Hindlimb muscle (tissue), 1 donor: ENCODE measurements at regions not wholly inside any gene's neighbourhood (a gene's known extent, or its start where the extent isn't known, plus 50 kb on each side); places are given as distances from the start of the nearest gene placed in this dataset.

Experiments
- DNase-seq: peaks from one replicate; pipeline ENCODE4 v3.0.0-alpha.2; 2013

DNA sequence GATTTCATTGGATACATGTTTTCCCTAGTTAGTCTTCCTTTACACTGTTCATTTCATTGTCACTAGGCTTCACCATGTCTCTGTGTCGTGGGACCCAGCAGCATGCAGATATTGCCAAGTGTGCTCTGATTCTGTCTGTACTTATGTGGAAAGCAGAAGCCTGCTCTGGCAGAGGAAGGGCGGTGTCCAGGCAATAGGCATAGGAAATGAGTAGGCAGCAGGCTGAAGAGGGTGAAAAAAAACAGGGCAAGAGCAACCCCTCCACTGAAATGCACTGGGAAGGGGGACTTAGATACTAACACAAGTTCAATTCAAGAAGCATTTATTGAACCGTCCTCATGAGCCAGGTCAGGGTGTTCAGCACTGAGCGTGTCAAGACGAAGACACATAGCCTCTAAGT lies 85.2 kb upstream of the VAV3 start:
- DNase-seq = no peak

DNA sequence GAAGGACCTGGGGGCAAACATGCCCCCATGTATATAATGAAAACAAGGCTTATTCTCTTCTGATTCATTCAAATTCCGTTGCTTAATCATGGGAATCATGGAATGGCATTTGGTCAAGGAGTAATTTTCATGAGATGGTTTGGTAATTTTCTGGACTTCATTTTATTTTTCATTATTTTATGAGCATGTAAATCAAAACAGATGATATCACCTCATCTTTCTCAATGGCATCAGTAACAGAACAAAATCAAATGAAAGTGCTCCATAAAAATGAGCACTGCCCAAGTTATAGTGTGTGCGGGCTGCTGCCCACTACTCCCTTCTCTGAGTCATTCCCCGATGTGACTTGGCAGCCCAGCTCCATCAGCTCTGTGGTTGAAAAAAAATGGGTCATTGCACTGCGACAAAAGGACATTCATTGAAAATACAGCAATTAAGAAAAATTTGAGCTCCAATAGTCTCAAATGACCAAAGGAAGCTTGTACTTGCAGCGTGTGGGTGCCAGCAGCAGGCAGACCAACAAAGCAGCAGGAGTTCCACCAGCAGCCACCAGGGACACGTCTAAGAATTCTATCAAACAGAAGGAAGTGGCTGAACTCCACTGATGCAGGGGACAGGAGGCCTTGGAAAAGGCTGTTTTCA lies 84.3 kb upstream of the VAV3 start:
- DNase-seq = no peak

DNA sequence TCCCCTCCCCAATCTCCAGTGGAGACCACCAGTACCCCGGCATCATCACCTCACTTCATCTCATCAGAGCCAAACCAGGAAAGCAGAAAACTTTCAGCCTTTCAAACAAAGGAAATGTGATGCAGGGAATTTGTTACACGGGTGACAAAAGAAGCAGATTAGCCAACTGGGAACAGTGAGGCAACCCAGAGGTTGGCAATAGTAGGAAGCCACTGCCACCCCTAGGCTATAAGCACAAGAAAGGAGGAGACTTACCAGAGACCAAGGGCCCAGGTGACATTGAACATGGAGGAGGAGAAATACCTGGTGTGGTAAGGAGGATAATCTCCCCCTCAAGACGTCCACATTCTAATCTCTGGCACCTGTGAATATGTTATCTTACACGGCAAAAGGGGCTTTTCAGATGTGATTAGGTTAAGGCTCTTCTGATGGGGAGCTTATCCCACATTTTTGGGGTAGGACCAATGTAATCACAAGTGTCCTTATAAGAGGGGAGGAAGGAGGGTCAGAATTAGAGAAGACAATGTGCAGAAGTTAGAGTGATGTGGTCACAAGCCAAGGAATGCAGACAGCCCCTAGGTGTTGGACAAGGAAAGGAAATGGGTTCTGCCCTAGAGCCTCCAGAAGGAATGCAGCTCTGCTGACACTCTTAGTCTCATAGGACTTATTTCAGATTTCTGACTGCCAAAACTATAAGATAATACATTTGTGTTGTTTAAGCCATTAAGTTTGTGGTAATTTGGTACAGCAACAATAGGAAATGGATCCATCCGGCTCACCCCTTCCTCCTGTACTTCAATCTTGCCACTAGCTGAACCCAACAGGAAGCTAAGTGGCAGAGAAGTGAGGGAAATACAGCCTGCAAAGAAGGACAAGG lies 83.6 kb upstream of the VAV3 start:
- no peak for DNase-seq

DNA sequence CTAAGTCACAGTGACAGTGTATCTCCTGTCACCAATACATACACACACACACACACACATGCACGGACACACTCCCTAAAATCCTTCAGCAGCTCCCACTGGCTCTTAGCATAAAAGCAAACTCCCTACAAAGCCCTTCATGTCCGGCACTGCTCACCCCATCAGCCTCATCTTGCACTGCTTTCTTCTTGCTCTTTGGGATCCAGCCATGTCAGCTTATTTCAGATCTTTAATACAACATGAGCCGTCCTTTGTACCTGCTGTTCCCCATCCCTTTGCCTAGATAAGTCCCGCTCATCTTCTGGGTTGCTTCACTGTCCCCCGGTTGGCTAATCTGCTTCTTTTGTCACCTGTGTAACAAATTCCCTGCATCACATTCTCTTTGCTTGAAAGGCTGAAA lies 82.1 kb upstream of the VAV3 start:
- DNase-seq = no peak

DNA sequence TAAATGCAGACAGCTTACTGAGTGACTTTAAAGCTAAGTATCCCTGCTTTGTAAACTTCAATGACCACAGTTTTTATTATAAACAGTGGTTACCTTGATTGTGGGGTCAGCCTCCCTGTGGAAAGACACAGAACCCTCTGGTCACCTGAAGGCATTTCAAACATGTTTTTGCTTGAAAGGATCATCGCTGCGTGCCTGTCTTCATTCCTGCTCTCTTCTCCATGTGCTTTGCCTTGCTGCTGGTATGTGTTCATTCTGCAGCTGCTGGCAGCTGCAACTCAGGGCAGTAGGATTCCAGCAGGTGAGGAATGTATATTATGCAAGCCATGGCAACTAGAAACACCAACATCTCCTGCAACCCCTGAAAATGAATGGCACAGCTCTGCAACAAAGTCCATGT lies 81.0 kb upstream of the VAV3 start:
- DNase-seq = no peak

DNA sequence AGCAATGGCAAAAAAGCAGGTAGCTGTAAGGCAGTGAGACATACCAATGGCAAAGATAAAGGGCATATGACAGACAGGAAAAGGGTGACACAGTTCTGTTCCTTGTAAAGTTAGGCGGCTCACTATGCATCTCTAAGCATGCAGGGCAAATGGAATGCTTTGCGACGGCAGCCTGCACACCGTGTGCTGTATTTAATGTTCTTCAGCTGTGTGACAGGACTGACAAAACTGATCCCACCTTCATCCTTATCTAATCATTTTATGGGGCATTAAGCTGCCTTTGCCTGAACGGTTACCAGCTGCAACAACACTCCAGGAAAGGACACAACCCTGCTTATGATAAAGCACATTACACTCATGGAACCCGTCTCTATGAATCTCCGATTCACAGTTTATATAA lies 80.5 kb upstream of the VAV3 start:
- DNase-seq = no peak

DNA sequence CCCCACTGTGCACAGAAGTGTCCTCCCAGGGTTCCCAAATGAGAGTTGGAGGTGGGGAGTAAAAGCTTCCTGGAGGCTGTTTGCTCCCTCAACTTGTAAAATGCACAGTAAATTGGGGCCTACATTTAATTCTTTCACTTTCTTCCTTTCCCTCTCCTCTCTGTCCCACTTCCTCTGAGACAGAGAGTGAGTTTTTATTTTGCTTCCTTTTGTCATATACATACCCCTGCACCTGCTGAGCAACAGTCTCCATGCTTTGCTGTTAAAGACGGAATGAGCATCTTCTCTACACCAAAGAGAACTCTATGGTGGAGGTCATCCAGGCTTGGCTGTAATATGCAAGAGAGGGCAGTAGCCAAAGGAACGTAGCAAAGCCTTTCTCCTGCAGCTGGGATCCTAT lies 79.3 kb upstream of the VAV3 start:
- no peak for DNase-seq

DNA sequence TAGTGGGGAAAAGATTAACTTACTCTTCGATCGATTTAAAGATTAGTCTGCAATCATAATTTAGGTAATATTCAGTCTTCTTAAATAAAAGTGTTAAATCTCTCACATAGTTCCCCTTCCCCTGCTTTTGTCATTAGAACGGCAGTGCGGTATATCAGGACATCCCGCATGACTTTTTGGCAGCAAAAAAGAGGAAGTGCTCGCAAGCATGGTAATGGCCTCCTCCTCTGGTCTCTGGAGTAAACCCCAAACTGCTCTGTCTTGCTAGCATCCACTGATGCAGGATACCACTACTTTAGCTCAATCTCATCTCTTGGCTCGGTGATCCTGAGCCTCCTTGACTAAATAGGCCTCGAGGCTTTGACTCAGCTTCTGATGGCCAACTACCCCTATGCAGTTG lies 78.7 kb upstream of the VAV3 start:
- no peak for DNase-seq

DNA sequence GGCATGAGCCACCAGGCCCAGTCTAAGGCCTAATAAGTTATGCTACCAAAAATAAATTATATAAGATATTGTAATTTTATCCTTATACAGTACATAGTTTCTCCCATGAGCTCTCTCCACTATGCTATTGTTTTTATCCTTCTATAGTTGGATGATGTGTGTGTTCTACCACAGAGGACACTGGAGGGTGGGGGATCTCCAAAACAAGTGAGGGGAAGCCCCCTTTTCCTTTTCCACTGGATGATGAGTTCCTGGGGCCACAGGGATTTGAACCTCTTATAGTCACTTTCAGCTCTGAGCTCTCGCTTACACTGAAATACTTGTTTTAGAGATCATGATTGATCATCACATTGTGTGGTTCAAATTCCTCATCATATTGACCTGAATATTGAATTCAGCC lies 77.6 kb upstream of the VAV3 start:
- no peak for DNase-seq

DNA sequence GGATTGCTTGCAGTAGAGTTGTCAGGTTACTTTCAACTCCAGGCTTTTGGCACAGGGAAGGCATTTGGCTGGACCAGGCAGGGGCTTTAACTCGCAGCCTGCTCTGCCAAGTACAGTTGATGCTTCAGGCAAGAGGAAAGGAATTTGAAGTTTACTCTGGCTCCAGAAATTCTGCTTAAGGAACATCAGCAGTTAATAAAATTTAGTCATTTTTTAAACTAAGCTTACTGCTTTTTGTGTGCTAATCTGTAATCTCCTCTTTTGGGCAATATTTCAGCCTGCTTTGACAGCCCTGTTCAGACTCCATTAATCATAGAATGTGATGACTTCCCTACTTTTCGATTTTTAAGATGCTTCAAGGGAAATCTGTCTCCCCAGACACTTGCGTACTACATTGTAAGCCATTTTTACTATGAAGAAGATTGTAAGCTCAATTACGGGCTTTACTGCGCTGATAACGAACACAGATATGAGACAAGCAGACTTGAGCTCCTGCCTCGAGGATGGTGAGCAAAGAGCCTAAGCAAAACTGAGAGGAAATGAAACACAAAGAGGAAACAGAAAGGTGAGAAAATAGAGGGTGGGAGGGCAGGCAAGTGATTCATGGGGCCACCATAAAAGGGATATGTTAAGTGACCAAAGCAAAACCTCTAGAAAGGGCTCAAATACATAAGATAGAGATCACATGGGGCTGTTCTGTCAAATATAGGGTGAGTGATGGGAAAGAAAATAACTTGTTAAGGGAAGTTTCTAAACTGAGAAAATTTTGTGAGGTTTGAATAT lies 76.6 kb upstream of the VAV3 start:
- no peak for DNase-seq

DNA sequence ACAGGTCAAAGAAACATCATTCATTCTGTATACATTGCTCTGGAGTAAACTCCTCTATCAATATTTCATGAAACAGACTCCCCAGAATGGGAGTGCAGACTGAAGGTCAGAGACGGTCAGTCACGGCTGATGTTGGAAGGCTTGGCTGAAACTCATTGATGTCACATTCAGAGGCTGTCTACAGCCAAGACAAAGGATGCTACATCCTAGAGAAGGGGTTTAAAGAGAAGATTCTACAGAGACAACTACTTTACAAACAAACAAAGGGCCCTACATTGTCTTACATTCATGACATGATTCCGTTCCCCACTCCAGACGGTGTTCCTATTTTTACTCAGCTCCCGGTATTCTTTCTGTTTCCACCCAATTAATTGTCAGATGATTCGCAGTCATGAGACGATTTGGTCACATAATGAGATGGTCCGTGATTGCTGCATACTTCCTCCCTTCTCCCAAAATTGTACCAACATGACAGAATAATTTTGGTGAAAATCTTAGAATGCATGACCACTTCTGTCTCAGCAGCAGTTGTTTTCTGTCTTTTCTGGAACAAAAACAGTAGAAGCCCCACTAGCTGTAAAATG lies 73.8 kb upstream of the VAV3 start:
- no peak for DNase-seq

DNA sequence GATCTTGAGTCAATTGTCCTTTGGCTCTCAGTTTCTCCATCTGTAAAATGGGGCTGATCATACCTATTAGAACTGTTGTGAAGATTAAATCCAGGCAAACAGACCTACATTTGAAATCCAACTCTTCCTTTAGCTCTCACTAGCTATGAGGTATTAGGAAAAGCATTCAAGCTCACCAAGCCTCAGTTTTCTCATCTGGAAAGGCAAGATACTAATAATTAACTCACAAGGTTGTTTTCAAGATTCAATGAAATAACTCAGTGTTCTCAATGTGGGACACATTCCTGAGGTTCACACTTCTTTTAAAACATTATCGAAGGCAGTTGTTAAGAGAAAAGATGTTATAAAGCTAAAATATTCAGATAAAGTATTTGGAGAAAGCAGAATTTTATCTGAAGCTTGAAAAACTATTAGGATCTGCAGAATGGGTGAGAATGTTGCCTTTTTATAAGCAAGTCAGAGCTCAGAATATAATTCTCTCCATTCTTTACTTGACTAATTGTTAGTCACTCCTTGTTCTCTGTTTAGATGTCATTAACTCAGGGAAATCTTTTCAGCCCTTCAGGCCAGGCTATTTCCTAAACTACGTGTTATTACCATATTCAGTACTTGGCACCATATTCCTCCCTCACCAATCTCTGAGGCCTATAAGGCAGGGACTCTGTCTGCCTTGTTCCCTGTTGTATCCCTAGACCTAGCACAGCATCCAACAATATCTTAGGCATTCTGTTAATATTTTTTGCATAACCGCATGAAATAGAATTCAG lies 72.0 kb upstream of the VAV3 start:
- no peak for DNase-seq

DNA sequence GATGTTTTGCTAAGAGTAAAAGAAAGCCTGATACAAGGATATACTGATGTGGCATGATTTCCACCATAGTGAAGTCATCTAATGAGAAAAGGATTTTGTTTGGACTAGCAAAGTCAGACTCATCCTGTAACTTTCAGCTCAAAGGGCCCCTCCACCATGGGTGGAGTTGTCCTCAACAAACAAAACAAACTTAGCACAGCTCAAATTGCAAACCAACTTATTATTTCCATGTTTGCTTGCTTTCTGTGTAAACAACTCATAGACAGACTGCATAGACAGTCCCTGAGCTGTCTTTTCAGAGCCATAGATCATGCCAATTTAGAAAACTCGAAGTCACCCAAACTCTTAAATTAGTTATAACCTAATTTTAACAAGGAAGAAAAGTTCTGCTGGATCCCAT lies 69.4 kb upstream of the VAV3 start:
- no peak for DNase-seq

DNA sequence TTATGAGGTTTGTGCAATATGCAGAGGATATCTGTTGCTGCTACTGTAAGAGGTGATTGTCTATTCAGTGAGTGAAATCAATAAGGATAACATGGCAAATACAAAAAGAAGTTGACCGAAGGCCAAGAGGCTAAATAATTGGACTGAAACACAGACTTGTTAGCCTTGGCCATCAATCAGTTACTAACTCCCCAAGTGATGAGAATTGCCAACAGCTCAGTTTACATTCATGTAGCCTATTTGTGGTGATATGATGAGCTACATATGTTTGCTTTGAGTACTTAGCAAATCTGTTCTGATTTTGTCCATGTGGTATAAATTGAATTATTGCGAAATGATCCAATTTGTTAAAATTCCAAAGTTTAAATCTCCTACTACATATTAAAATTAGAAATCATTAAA lies 68.6 kb upstream of the VAV3 start:
- DNase-seq = no peak

DNA sequence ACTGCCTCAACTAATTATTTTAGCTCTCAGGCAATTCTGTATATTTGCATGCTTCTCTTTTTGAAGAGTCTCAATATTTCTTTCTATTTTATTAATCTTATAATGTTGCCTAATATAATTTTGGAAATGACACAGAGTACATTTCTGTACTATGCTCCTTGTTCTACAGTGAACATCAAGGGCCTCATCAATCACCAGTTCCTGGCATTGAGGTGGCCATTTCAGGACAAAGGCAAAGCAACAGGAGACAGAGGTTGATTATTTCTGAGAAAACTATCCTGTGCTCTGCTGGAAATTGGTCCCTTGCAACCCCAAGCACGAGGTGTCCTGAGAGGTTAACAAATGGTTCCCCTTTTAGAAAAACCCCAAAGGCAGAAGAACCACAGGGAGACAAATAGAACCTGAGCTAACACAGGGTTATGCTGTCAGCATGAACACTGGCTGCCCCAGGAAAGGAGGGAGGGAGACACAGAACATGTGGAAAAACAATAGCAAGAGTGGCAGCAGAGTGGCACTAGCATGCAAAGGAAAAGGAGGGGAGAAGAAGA lies 63.9 kb upstream of the VAV3 start:
- DNase-seq = no peak

DNA sequence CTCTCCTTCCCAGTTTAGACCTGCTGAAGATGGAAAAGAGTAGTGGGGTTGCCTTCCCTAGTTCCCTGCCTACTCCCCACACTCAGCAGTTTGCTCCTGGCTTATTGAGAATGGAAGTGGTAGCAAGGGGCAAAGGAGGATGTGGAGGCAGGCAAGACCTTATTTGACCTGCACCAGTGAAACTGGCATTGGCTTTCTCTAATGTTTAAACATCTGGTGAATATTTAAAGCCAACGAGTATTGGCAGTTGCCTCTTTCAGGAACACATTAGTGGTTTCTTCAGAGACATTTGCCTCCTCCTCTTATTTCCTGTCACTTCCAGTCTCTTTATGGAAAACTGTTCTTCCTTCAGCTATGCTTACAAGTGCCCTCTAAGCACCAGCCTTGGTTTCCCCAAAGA lies 62.4 kb upstream of the VAV3 start:
- no peak for DNase-seq

DNA sequence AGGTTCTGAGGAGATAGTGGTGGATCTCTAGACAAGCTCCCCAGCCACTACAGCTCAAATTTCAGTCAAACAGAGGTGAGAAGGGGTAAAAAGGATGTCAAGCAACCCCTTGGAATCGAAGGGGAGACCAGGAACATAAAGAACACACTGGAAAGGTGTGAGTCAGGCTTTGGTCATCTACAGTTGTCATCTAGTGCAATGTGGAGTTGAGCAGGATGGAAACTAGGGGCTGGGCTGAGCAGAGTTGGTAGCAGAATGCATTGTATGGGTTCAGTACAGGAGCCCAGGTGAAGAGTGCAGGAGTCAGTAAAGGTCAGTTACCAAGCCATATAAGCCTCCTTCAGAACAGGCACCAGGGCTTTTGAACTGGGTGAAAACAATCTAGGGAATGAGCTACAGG lies 52.7 kb upstream of the VAV3 start:
- no peak for DNase-seq

DNA sequence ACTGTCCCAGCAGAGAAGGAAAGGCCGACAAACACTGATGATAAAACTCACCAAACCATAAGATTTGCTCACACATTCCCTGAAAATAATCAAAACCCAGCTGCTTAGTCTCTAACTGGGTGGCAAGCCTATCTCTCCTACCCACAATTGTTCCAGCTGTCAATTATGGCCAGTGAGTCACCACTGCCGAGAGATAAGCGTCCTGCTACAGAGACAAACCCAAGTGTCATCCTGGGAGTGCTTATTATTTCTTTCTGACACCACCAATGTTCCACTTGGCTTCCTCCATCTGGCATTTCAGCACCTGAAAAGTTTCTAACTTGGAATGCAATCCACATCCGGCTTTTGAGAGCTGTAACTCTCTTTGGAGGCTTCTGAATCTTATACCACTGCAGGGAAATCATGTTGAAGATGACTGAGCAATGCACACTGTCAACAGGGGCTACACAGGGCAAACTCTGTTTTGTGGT lies 51.5 kb upstream of the VAV3 start:
- no peak for DNase-seq
